Stimulated activated naive CD8-positive, alpha-beta T cell treated with anti-CD3 and anti-CD28 coated beads, Interleukin-15, Interleukin-2, amounts not matched to agents 100 ng/mL and 50 ng/mL, for 24 hours (primary cell): ENCODE measurements at regions not wholly inside any gene's neighbourhood (a gene's known extent, or its start where the extent isn't known, plus 50 kb on each side); places are given as distances from the start of the nearest gene placed in this dataset.
"Not testable (repeated sequence)": the region's sequence is repeated elsewhere in the genome, so short reads cannot be mapped to it uniquely, and the experiment has no call there.

Experiments
- H3K27ac Mint-ChIP-seq: one replicate; pipeline ENCODE4 v1.8.0; 2021; ENCODE audit warnings: mild to moderate bottlenecking, mixed read lengths
- H3K27me3 Mint-ChIP-seq: one replicate; pipeline ENCODE4 v1.8.0; 2021; ENCODE audit warnings: mixed read lengths
- H3K36me3 Mint-ChIP-seq: one replicate; pipeline ENCODE4 v1.8.0; 2021; ENCODE audit warnings: low read depth, mixed read lengths
- H3K4me1 Mint-ChIP-seq: one replicate; pipeline ENCODE4 v1.8.0; 2021; ENCODE audit warnings: low read depth, mixed read lengths
- H3K4me3 Mint-ChIP-seq: one replicate; pipeline ENCODE4 v1.8.0; 2021; ENCODE audit warnings: mild to moderate bottlenecking, mixed read lengths
- H3K9me3 Mint-ChIP-seq: one replicate; pipeline ENCODE4 v1.8.0; 2021; ENCODE audit warnings: mixed read lengths

GRCh38 chr19:56964410-56964920 is 123.9 kb upstream of the PEG3 start:
- H3K27me3 Mint-ChIP-seq: no peaks in the 10 kb centered on the region
- H3K27ac Mint-ChIP-seq: no peak overlapping the region
- H3K9me3 Mint-ChIP-seq: peaks cover 22% of the 10 kb centered on the region
- peaks cover 4% of the 10 kb centered on the region for H3K36me3 Mint-ChIP-seq
- H3K4me3 Mint-ChIP-seq: no peak overlapping the region
- no peaks in the 10 kb centered on the region for H3K4me1 Mint-ChIP-seq

DNA sequence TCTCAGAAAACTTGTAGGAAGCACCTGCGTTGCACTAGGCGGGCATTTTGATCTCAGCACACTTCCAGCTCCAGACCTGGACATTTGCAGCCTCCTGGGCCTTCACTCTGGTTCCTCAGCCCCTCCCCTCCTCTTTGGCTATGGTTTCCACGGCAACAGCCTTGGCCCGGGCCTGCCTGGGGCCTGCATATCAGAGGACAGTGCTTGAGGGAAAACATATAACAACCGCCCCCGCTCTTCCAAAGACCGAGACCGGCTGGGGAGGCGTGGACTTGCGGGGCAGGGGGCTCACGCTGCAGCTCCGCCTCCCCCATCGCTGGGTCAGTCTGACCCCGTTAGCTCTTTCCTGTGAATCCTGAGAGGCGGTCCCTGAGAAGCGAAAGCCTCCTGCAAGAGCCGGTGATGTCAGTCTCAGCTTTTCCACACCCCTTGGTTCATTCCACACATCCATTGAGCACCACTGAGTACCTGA is 125.7 kb upstream of the PEG3 start:
- Mint-ChIP-seq H3K36me3 (peaks cover 4% of the 10 kb centered on the region), H3K9me3 (peaks cover 30% of the 10 kb centered on the region), H3K4me1 (no peaks in the 10 kb centered on the region), H3K4me3 (no peak overlapping the region), H3K27me3 (no peaks in the 10 kb centered on the region), H3K27ac (no peak overlapping the region)

- no peak overlapping the region for H3K27ac Mint-ChIP-seq
- peaks cover 4% of the 10 kb centered on the region for H3K36me3 Mint-ChIP-seq
- peaks cover 30% of the 10 kb centered on the region for H3K9me3 Mint-ChIP-seq
- H3K4me1 Mint-ChIP-seq: no peaks in the 10 kb centered on the region
- no peaks in the 10 kb centered on the region for H3K27me3 Mint-ChIP-seq
- no peak overlapping the region for H3K4me3 Mint-ChIP-seq
Measured at GRCh38 chr19:56966697-56967299, 126.3 kb upstream of the PEG3 start.

GRCh38 chr19:56969156-56969555 is 128.6 kb upstream of the PEG3 start:
- H3K9me3 Mint-ChIP-seq: peaks cover 24% of the 10 kb centered on the region
- H3K4me1 Mint-ChIP-seq: no peaks in the 10 kb centered on the region
- H3K36me3 Mint-ChIP-seq: peaks cover 4% of the 10 kb centered on the region
- no peak overlapping the region for H3K27ac Mint-ChIP-seq
- H3K4me3 Mint-ChIP-seq: no peak overlapping the region
- H3K27me3 Mint-ChIP-seq: no peaks in the 10 kb centered on the region

GRCh38 chr19:56969759-56970178 is 129.2 kb upstream of the PEG3 start:
- H3K4me1 Mint-ChIP-seq: no peaks in the 10 kb centered on the region

DNA sequence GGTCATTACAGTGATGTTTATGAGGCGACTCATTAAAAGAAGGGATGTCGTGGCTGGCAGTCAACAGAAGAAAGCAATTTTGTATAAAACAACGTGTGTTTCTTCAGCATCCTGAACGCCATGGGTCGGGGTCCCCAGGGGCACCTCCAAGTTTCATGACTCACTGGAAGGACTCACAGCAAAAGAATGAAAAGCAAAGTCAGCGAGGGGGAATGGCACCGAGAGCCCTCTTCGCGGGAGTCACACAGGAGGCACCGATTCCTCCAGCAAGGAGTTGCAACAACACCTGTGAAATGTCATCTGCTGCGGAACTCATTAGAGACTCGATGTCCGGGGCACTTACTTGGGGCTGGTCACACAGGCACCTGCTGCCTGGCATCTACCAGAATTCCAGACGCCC is 130.7 kb upstream of the PEG3 start:
- Mint-ChIP-seq H3K4me3 (no peak overlapping the region), H3K27me3 (no peaks in the 10 kb centered on the region), H3K9me3 (peaks cover 27% of the 10 kb centered on the region), H3K4me1 (no peaks in the 10 kb centered on the region), H3K36me3 (no peaks in the 10 kb centered on the region), H3K27ac (no peak overlapping the region)

More at GRCh38 chr19:56969759-56970178, 129.2 kb upstream of the PEG3 start:
- no peaks in the 10 kb centered on the region for H3K36me3 Mint-ChIP-seq
- no peaks in the 10 kb centered on the region for H3K27me3 Mint-ChIP-seq
- no peak overlapping the region for H3K4me3 Mint-ChIP-seq
- H3K9me3 Mint-ChIP-seq: peaks cover 25% of the 10 kb centered on the region
- H3K27ac Mint-ChIP-seq: no peak overlapping the region

- Mint-ChIP-seq H3K27ac (no peak overlapping the region), H3K4me1 (no peaks in the 10 kb centered on the region), H3K27me3 (no peaks in the 10 kb centered on the region), H3K36me3 (no peaks in the 10 kb centered on the region), H3K9me3 (peaks cover 29% of the 10 kb centered on the region), H3K4me3 (no peak overlapping the region)
Measured at GRCh38 chr19:56972291-56972841, 131.8 kb upstream of the PEG3 start.

- Mint-ChIP-seq H3K36me3 (no peaks in the 10 kb centered on the region), H3K9me3 (peaks cover 30% of the 10 kb centered on the region), H3K27ac (no peak overlapping the region), H3K4me3 (no peak overlapping the region), H3K4me1 (no peaks in the 10 kb centered on the region), H3K27me3 (no peaks in the 10 kb centered on the region)
Measured at GRCh38 chr19:56973713-56974555, 133.4 kb upstream of the PEG3 start.

DNA sequence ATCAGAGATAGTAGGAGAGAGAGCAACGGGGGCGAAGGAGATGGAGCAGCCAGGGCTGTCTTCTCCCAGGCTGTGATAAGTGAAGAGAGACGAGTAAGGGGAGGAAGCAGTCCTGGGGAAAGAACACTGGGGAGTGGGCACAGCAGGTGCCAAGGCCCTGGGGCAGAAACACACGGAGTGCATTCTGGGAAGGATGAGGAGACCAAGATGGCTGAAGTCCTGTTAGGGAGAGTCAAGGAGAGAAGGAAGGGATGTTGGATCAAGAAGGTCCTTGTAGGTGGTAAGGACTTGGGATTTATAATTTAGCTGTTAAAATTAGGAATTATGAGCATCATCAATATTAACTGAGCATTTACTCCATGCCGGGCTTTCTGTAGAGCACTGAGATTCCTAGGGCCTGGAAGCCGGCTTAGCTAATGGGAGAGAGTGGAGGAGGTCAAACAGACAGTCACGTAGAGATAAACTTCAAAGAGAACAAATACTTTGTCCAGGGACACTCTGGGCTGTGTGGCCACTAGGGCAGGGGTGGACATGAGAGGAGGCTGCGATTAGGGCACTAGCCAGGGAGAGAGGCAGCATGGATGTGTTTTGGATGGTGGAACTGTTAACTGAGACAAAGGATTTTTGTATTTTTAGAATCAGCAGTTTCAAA is 134.2 kb upstream of the PEG3 start:
- H3K9me3 Mint-ChIP-seq: peaks cover 28% of the 10 kb centered on the region

GRCh38 chr19:56976300-56976699 is 135.8 kb upstream of the PEG3 start:
- H3K27ac Mint-ChIP-seq: no peak overlapping the region
- no peaks in the 10 kb centered on the region for H3K4me1 Mint-ChIP-seq
- no peak overlapping the region for H3K4me3 Mint-ChIP-seq
- peaks cover 25% of the 10 kb centered on the region for H3K9me3 Mint-ChIP-seq
- H3K36me3 Mint-ChIP-seq: no peaks in the 10 kb centered on the region
- no peaks in the 10 kb centered on the region for H3K27me3 Mint-ChIP-seq

More for the DNA sequence above, 134.2 kb upstream of the PEG3 start:
- Mint-ChIP-seq H3K36me3 (no peaks in the 10 kb centered on the region), H3K4me1 (no peaks in the 10 kb centered on the region), H3K27me3 (no peaks in the 10 kb centered on the region), H3K27ac (no peak overlapping the region), H3K4me3 (no peak overlapping the region)

DNA sequence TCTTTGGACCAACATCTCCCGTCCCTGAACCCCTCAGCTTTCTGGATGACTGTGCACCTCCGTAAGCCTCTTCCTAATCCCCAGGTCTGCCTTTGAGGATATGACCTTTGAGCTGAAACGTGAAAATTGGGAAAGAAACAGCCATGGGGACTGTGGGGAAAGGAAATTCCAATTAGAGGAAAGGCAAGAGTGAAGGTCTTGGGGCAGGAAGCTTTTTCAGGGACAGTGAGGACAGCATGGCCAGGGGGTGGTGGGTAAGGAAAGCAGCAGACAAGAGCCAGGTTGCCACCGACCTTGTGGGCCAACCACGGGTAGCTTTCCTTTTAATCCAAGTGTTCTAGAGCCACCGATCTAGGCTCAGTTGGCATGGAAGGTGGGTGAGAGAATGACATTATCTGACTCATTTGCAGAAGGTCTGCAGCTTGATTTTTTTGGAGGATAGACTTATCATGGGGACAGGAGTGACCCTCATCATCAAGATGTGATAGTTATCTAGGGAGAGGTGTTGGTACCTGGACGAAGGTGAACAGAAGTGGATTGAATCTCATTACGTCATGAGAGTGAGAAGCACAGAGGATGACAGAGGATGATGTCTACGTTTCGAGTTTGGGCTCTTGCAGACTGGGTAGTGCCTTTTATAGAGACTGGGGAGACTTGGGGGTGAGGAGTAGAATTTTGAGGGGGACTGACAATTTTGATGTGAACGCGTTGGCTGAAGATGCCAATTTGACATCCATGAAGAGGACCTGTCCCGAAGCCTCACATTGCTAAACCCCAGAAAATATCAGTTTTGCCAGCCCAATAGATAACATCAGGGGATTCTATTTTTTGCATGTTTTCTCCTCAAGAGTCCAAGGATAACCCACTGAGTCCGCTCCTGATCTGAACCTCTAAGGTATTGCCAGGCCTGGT is 136.7 kb upstream of the PEG3 start:
- Mint-ChIP-seq H3K4me1 (no peaks in the 10 kb centered on the region), H3K4me3 (no peak overlapping the region), H3K27ac (no peak overlapping the region), H3K9me3 (peaks cover 32% of the 10 kb centered on the region), H3K36me3 (no peaks in the 10 kb centered on the region), H3K27me3 (no peaks in the 10 kb centered on the region)

GRCh38 chr19:56978023-56978565 is 137.6 kb upstream of the PEG3 start:
- no peak overlapping the region for H3K4me3 Mint-ChIP-seq
- H3K9me3 Mint-ChIP-seq: peaks cover 32% of the 10 kb centered on the region
- no peaks in the 10 kb centered on the region for H3K4me1 Mint-ChIP-seq
- H3K36me3 Mint-ChIP-seq: no peaks in the 10 kb centered on the region
- H3K27me3 Mint-ChIP-seq: no peaks in the 10 kb centered on the region
- no peak overlapping the region for H3K27ac Mint-ChIP-seq

GRCh38 chr19:56980326-56980725 is 139.5 kb upstream of the USP29 start:
- H3K36me3 Mint-ChIP-seq, H3K27ac Mint-ChIP-seq, H3K4me1 Mint-ChIP-seq, H3K4me3 Mint-ChIP-seq, H3K27me3 Mint-ChIP-seq: not testable (repeated sequence)
- peaks cover 34% of the 10 kb centered on the region for H3K9me3 Mint-ChIP-seq

GRCh38 chr19:56980906-56981305 is 138.9 kb upstream of the USP29 start:
- no peak overlapping the region for H3K4me3 Mint-ChIP-seq
- peaks cover 37% of the 10 kb centered on the region for H3K9me3 Mint-ChIP-seq

More at GRCh38 chr19:56980906-56981305, 138.9 kb upstream of the USP29 start:
- Mint-ChIP-seq H3K4me1 (no peaks in the 10 kb centered on the region), H3K36me3 (no peaks in the 10 kb centered on the region), H3K27ac (no peak overlapping the region), H3K27me3 (no peaks in the 10 kb centered on the region)
